HUES6 (cell line): ENCODE measurements at regions not wholly inside any gene's neighbourhood (a gene's known extent, or its start where the extent isn't known, plus 50 kb on each side); places are given as distances from the start of the nearest gene placed in this dataset.

Experiments
- H3K27ac ChIP-seq: 2 replicates; pipeline ENCODE4 v1.7.0; 2013; ENCODE audit warnings: low read depth, mild to moderate bottlenecking, low read length, inconsistent platforms
- H3K27me3 ChIP-seq: 2 replicates; pipeline ENCODE4 v1.6.1; 2013; ENCODE audit warnings: low read length; ENCODE audit not compliant: control insufficient read depth, insufficient read depth
- H3K36me3 ChIP-seq: 2 replicates; pipeline ENCODE4 v1.6.1; 2013; ENCODE audit warnings: low read length; ENCODE audit not compliant: control insufficient read depth, insufficient read depth
- H3K4me1 ChIP-seq: 2 replicates; pipeline ENCODE4 v1.6.1; 2013; ENCODE audit warnings: low read length; ENCODE audit not compliant: control insufficient read depth, insufficient read depth
- H3K4me3 ChIP-seq: 2 replicates; pipeline ENCODE4 v1.5.1; 2013; ENCODE audit warnings: low read depth, low read length
- H3K9ac ChIP-seq: one replicate; pipeline ENCODE4 v1.6.1; 2013; ENCODE audit warnings: mild to moderate bottlenecking, low read length
- H3K9me3 ChIP-seq: 2 replicates; pipeline ENCODE4 v1.6.1; 2013; ENCODE audit warnings: low read depth, low read length; ENCODE audit not compliant: control insufficient read depth, insufficient read depth

DNA sequence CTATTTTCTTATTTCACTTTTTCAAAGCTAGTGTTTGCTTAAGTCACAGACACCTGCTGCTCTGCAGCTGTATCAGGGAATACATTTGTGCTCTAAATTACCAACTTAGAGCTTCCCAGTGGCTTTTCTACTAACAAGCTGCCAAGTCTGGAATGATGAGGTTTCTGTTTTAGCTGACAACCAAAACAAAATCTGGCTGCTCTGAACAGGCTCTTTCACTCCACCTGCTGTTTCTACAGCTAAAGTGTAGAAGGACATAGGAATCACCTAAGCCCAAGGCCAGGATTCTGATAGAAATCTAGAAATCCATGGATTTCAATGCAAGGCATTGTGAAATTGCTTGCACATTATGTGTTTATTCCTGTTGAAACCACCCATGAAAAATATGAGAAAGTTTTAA is 201.2 kb downstream of the SUCLG1 start:
- H3K27ac ChIP-seq = no peak overlapping the region
- no peaks in the 10 kb centered on the region for H3K27me3 ChIP-seq
- no peak overlapping the region for H3K9ac ChIP-seq
- no peak overlapping the region for H3K4me3 ChIP-seq
- H3K36me3 ChIP-seq = no peaks in the 10 kb centered on the region
- H3K4me1 ChIP-seq = no peaks in the 10 kb centered on the region
- peaks cover 14% of the 10 kb centered on the region for H3K9me3 ChIP-seq

DNA sequence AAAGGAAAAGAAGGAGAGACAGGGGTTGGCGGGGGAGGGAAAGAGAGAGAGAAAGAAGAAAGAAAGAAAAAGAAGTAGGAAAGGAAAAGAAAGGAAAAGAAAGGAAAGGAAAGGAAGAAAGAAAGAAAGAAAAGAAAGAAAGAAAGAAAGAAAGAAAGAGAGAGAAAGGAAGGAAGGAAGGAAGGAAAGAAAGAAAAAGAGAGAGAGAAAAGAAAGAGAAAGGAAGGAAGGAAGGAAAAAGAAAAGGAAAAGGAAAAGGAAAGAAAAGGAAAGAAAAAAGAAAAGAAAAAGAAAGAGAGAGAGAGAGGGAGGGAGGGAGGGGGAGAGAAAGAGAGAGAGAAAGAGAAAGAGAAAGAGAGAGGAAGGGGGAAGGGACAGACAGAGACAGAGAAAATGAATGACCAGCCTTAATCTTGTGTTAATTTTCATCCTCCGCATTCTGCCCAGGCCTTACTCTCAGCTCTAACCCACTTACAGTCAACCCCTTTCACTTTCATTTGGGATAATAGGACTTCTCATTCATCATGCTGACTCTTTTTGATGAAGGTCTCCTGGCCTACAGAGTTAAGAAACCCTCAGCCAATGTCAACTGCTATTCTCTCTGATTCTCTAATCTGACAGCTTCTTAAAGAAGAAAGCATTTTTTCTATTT is 207.3 kb downstream of the SUCLG1 start:
- H3K27me3 ChIP-seq = no peaks in the 10 kb centered on the region
- no peaks in the 10 kb centered on the region for H3K36me3 ChIP-seq
- no peak overlapping the region for H3K4me3 ChIP-seq
- no peak overlapping the region for H3K9ac ChIP-seq
- no peak overlapping the region for H3K27ac ChIP-seq
- H3K9me3 ChIP-seq = no peaks in the 10 kb centered on the region
- no peaks in the 10 kb centered on the region for H3K4me1 ChIP-seq

DNA sequence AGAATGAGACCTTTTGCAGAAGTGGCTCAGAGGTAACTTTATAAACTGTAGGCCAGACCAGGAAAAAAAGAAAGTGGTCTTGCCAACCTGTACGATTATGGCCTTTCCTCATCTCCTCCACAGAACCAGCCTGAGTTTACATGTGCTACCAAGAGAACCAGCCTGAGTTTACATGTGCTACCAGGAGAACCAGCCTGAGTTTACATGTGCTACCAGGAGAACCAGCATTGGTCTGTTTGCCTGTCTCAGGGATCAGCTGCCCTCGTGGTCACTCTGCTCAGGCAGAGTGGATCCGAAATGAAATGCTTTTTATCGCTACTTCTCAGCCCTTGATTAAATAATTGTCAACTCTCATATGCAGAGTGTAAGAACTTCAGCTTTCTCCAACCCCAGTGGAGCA is 209.9 kb downstream of the SUCLG1 start:
- no peaks in the 10 kb centered on the region for H3K36me3 ChIP-seq
- no peak overlapping the region for H3K27ac ChIP-seq
- H3K4me3 ChIP-seq = no peak overlapping the region
- no peak overlapping the region for H3K9ac ChIP-seq
- no peaks in the 10 kb centered on the region for H3K27me3 ChIP-seq
- no peaks in the 10 kb centered on the region for H3K4me1 ChIP-seq
- no peaks in the 10 kb centered on the region for H3K9me3 ChIP-seq

DNA sequence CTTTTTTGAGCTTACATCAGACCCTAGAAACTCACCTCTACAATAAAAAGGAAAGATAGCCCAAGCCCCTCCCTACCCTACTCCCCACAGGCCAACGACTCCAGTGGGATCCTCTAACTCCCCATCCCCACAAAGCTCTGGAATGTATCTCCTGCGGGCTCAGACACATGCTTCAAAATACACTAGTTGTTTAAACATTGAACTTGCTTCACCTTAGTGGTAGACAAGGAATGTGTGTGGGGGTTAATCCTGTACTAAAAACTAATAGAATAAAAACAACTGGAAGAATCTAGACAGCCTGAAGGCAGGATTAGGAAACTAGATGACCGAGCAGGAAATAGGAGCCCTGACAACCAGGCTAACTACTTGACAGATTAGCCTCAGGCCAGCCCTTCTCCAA is 211.5 kb downstream of the SUCLG1 start:
- Histone ChIP-seq H3K4me1 (no peaks in the 10 kb centered on the region), H3K9ac (no peak overlapping the region), H3K27ac (no peak overlapping the region), H3K4me3 (no peak overlapping the region), H3K27me3 (no peaks in the 10 kb centered on the region), H3K9me3 (no peaks in the 10 kb centered on the region), H3K36me3 (no peaks in the 10 kb centered on the region)

DNA sequence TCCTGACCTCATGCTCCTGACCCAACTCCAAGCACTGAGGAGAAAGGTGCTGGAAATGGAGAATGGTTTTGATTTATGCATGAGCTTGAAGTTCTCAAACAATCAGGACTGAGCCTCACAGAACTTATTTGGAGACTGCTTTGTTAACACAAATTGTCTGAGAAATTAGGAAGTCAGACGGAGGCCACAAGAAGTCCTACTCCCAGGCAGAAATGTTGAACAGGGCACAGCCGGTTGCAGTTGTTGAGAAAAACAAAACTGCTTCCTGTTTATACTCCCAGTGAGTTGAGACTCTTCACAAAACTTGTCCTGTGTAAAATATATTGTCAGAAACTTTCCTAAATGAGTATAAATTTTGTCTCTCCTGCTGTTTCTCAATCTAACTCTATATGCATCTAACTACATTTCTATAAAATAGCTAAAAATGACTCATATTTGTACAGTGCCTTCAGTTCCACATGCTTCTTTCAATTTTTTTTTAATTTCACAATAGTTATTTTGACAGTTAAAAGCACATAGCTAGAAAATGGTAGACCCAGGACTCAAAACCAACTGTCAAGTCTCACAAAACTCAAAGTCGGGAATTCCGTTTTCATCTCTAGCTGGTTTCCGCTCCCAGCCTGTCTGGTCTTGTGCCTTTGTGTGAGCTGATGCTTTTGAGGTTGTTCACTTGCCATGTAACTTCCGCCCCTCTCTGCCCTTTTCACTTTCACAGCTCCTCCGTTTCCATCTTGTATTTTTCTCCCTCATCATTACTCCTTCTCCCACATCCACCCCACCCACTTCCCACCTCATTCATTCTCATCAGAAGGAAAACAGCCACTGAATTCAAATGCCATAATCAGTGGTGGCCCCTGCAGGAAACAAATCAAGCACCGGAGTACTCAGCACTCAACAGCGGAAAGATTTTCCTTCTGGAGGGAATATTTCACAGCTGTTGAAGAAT is 215.0 kb downstream of the SUCLG1 start:
- H3K9me3 ChIP-seq = no peaks in the 10 kb centered on the region
- no peak overlapping the region for H3K4me3 ChIP-seq
- no peaks in the 10 kb centered on the region for H3K36me3 ChIP-seq
- H3K4me1 ChIP-seq = no peaks in the 10 kb centered on the region
- no peak overlapping the region for H3K27ac ChIP-seq
- H3K27me3 ChIP-seq = no peaks in the 10 kb centered on the region
- H3K9ac ChIP-seq = no peak overlapping the region

DNA sequence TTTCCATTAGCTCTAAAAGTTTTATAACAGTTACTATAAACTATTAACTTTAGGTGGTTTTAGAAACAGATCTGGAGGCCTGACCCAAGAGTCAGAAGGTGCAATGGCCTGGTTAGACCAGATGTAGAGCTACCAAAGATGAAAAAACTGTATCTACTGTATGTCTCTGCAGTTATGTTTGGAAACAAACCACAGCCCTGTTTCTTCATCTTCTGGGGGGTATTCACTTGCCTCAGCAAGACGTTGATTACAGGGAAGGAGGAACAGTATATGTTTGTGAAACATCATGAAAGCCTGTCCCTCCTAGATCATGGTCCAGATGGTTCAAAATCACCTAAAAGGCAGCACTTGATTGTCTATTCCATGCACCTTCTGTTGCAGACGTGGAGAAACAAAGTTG is 220.2 kb downstream of the SUCLG1 start:
- H3K36me3 ChIP-seq = no peaks in the 10 kb centered on the region
- H3K9me3 ChIP-seq = no peaks in the 10 kb centered on the region
- no peaks in the 10 kb centered on the region for H3K27me3 ChIP-seq
- H3K27ac ChIP-seq = no peak overlapping the region
- H3K4me1 ChIP-seq = no peaks in the 10 kb centered on the region
- no peak overlapping the region for H3K9ac ChIP-seq
- no peak overlapping the region for H3K4me3 ChIP-seq

DNA sequence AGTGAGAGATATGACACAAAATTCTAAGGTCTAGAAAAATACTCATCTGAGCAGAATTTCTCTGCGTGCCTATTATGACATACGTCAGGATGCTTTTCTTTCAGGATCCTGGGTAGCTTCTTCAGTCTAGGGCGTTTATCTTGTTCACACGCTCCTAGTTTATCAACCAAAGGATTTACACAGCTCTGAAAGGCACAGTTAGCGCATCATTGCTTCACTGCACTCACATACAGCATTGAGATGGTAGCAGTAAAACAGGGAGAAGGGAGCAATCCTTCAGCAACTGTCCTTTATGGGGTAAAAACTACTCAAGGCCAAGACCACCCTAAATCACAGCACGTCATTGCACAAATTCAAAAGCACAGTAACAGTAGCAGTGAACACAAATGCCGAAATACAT is 222.8 kb downstream of the SUCLG1 start:
- H3K4me1 ChIP-seq = no peaks in the 10 kb centered on the region
- no peaks in the 10 kb centered on the region for H3K36me3 ChIP-seq
- no peak overlapping the region for H3K27ac ChIP-seq
- no peak overlapping the region for H3K4me3 ChIP-seq
- no peaks in the 10 kb centered on the region for H3K27me3 ChIP-seq
- no peak overlapping the region for H3K9ac ChIP-seq
- no peaks in the 10 kb centered on the region for H3K9me3 ChIP-seq

DNA sequence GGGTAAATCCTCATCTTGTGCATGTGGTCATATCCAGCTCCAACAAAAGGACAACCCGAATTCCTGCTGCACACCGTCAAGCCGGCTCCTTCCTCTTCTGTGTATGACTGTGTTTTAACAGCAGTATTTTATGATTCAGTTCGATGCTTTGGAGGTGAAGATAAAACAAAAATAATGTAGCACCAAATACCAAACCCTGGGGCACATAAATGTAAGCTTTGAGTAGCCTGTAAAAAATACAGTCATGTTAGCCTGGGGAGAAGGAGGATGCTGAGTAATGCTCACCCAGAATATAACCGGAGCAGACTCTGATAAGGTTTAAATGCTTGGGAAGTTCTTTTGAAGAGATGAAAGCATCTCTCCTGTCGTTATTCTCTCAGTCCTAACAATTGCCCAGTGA is 225.0 kb downstream of the SUCLG1 start:
- Histone ChIP-seq H3K36me3 (no peaks in the 10 kb centered on the region), H3K9me3 (no peaks in the 10 kb centered on the region), H3K4me3 (no peak overlapping the region), H3K9ac (no peak overlapping the region), H3K4me1 (no peaks in the 10 kb centered on the region), H3K27ac (no peak overlapping the region), H3K27me3 (no peaks in the 10 kb centered on the region)

DNA sequence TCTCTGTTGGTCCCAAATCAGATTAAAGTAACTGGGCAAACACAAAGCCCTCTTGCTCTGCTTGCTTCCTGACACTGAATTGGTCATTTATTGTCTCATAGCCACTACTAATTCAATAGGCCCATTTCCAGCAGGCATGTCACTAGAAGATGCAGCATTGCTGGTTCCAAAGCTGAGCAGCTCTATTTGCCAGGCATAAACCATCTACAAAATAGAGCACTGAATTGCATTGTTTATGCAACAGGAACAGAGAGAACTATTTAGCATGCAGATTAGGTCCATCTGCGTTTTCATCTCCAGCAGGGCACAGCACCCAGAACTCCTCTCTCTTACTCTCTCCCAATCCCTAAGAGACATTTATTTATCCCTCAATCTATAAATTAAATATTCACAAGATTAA is 227.6 kb downstream of the SUCLG1 start:
- no peaks in the 10 kb centered on the region for H3K36me3 ChIP-seq
- H3K9me3 ChIP-seq = no peaks in the 10 kb centered on the region
- no peak overlapping the region for H3K9ac ChIP-seq
- no peak overlapping the region for H3K4me3 ChIP-seq
- no peak overlapping the region for H3K27ac ChIP-seq
- no peaks in the 10 kb centered on the region for H3K27me3 ChIP-seq
- H3K4me1 ChIP-seq = no peaks in the 10 kb centered on the region

DNA sequence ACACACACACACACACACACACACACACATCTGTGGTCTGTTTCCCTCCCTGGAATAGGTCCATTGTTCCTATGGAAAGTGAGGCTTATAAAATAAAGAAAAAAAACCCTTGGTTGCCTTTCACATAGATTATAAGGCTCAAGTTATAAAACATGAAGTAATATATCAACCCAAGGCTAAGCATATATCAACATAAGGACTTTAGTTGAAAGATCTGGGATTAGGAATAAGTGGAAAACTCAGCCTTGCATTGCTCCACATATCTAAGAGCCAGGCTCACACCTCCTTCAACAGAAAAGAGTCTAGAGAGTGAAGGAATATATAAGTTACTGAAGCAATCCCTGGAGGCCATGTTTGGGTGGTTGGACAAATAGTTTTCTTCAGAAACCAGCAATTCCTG is 235.0 kb downstream of the SUCLG1 start:
- H3K9me3 ChIP-seq = peaks cover 12% of the 10 kb centered on the region
- H3K27me3 ChIP-seq = no peaks in the 10 kb centered on the region
- no peak overlapping the region for H3K9ac ChIP-seq
- H3K27ac ChIP-seq = no peak overlapping the region
- H3K4me1 ChIP-seq = peaks cover 6% of the 10 kb centered on the region; the same call in 1 of the 2 replicates
- no peaks in the 10 kb centered on the region for H3K36me3 ChIP-seq
- no peak overlapping the region for H3K4me3 ChIP-seq

DNA sequence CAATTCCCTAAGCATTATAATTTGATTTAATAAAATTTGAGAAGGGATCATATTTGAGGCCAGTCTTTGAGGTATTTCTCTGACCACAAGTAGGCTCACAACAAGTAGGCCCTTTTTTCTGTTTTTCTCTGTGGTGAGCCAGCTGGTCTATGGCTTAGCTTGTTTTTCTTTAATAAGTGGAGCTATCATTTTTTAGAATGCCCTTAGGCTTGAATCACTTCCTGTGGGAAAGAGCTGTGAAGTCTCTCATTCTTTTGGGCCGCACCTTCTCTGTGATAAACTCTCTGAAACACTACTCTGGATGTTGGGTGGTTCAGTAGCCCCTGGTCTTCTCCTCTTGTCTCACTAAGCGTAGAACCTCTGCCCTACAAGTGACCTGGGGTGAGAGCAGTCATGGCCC is 235.9 kb downstream of the SUCLG1 start:
- H3K36me3 ChIP-seq = no peaks in the 10 kb centered on the region
- H3K27me3 ChIP-seq = no peaks in the 10 kb centered on the region
- H3K4me1 ChIP-seq = peaks cover 6% of the 10 kb centered on the region; the same call in 1 of the 2 replicates
- no peak overlapping the region for H3K4me3 ChIP-seq
- no peak overlapping the region for H3K27ac ChIP-seq
- H3K9ac ChIP-seq = no peak overlapping the region
- peaks cover 12% of the 10 kb centered on the region for H3K9me3 ChIP-seq
